CD4-positive, alpha-beta T cell treated with Interleukin-4 for 1 hour (primary cell): ENCODE measurements at regions not wholly inside any gene's neighbourhood (a gene's known extent, or its start where the extent isn't known, plus 50 kb on each side); places are given as distances from the start of the nearest gene placed in this dataset.

ENCODE experiments used
- DNase-seq, 2 donors: peaks; one replicate each; pipeline ENCODE4 v3.0.0-alpha.2; 2020 to 2022

DNA sequence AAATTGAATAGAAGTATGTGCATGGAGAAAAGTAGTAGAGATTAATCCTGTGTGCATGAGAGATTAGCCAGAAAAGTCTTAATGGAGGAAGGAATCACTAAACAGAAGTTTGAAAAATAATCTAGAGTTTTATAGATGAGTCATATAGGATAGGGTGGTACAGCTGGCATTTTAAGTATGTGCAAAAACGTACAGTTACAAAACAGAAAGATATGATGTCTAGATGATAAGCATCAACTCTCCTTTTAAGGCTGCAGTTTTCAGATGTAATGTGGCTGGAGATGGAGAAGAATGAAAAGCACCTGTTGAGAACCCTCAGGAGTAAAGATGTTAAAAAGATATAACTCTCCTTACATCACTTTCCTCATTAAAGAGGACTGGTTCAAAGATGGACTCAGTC lies 271.3 kb downstream of the STK31 start:
- no peak for DNase-seq

DNA sequence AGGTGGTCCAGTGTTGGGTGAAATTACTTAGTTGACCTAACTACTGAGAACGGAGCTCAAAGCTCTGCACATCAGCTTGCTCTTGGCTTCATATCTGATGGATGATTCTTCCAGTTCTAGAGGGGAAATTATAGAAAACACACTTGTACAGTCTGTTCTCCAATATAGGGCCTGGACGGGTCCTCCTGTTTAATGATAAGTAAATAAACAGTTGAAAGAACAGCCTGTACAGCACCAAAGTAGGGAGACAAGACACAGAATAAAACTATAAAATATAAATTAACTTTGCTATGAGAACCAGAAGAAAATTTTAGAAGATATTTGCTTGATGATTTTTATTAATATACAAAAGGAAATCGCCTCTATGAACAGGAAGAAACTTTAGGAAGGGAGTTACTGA lies 271.7 kb downstream of the STK31 start:
- no peak for DNase-seq

- no peak for DNase-seq
Observed at GRCh38 chr7:24005517-24005916, 278.5 kb upstream of the NPY start.

DNA sequence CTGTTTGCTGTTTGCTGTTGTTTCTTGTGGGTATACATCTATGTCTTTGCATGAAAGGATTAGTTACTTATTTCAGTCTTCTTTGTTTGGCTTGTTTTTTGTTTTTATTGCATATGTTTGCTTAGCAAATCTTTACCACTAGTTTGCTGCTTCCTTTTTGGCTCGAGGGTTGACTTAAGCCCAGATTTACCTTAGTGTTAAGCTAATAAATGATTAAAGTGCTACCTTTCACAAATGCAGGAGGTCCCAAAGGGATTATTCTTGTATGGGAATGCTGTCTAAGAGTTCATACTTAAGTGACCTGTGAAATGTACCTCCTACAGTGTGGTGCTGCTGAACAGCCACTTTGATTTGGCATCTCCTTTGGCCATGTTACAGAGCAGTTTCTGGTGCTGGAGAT lies 273.5 kb upstream of the NPY start:
- no peak for DNase-seq

DNA sequence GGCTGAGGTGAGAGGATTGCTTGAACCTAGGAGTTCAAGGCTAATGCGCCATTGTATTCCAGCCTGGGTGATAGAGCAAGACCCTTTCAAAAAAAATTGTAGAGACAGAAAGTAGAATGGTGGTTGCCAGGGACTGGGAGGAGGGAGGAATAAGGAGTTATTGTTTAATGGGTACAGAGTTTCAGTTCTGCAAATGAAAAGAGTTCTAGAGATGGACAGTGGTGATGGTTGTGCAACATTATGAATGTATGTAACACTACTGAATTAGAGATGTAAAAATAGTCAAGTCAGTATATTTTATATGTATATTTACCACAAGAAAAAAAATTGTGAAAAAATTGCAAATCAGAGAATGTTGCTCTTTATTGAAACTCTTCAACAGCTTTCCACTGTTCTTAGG lies 266.5 kb upstream of the NPY start:
- DNase-seq, result no peak

- no peak for DNase-seq
Observed at GRCh38 chr7:24018331-24018730, 265.7 kb upstream of the NPY start.

DNA sequence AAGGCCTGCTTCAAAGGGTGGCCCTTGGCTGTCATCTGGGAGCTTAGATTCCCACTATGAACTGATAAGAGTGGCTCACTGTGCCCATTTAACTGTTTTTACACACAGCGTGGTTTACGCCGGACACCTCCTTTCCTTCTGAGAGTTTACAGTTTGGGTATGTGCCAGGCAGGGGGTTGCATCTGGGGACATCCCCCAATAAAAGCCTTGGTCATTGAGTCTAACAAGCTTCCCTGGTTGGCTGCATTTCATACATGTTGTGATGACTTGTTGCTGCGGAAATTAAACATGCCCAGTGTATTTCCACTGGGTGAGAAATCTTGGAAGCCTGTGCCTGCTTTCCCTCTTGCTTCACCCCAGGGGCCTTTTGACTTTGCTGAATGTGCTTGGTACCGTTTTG lies 264.1 kb upstream of the NPY start:
- no peak for DNase-seq

GRCh38 chr7:24024276-24025068 lies 259.5 kb upstream of the NPY start:
- DNase-seq, result no peak

DNA sequence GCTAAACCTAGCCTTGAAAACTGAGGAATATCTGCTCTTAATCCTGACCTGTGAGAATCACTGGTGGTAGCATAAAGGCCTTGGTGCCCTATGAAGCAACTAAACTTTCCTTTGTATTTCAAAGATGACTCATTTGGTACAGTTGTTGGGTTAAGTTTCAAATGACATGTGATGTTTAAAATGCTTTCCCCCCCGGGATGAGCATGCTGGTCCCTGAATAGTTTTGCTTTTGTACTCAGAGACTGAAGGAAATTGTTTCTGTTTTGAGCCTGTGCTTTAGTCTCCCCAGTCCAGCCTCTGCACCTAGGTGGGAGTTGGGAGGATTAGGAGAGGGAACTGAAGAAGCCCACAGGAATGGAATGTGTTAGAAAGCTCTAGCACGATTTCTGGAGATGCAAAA lies 258.9 kb upstream of the NPY start:
- DNase-seq, result no peak

DNA sequence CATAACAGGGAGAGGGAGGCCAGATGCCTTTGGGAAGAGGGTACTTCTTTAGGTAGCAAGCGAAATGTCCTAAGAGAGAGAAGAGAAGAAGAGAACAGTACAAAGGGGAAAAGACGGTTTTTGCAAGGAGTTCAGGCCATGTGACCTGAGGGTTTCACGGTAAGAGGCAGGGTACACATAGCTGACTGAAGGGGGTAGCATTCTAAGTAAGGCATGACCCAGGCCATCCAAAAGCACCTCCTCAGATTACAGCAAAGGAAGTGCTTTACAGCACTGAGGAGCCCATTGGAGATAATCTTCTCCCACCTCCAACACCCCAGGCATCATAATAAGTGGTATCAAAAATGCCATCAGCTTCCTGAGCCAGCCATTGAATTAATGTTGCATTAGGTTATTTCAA lies 258.2 kb upstream of the NPY start:
- no peak for DNase-seq

GRCh38 chr7:24026351-24026750 lies 257.6 kb upstream of the NPY start:
- no peak for DNase-seq

- no peak for DNase-seq
Observed at GRCh38 chr7:24029068-24029467, 254.9 kb upstream of the NPY start.

DNA sequence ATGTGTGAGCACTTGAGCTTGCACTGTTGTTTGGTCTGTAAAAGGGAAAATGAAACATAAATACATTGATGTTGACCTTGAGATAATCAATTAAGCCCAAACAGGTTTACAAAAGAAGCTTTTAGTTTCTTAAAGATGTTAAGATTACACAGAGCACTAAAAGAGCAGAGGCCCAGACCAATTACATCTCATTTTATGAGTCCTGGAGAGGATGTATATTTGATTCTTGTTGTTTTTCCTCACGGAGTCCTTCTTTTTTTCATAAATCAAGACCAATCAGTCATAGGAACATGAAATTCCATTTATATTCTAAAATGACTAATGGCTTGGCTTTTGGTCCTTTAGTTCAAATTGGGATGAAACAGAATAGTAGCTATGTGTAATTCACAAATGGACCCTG lies 249.7 kb upstream of the NPY start:
- DNase-seq, result no peak

GRCh38 chr7:24035366-24036032 lies 248.5 kb upstream of the NPY start:
- no peak for DNase-seq

GRCh38 chr7:24036033-24036412 lies 248.0 kb upstream of the NPY start:
- no peak for DNase-seq

DNA sequence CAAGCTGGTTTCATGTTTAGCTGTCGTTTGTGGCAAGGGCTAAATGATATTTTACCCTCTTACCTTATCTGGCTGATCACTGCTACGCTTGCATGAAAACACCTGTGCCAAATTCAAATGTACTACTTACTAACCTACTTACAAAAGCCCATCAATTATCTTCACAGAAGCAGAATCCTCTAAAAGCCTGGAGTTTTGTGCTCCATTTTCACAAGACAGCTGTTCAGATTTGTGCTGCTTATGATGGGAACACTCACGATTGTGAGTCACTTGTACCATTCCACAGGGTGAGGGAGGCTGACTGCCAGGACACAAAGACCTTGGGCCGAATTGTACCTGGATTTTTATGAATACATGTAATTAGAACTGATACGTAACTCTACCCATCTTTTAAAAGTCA lies 245.0 kb upstream of the NPY start:
- no peak for DNase-seq

DNA sequence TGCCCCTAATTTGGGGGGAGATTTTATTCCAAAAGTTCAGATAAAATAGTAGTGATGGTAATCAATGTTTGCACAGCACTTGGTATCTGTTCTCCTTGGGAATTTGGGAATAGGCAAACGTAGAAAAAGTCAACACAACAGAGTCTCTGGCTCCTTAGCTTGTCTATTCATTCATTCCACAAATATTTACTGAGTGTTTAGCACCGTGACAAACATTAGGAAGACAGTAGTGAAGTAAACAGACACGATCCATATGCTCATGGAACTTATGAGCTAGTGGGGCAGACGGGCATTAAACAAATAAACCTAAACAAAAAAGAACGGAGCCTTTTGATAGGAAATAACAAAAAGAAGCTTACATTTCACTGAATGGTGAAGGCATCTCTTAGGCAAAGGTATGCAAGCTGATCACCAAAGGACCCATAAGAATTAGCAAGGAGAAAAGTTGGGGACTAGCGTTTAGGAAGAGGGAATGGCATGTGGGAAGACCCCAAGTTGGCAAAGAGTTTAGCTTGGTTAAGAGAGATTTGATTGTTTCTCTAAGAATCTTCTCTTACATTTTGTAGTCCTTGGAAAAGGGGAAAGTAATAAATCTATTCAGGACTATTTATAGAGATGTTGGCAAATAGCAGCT lies 243.9 kb upstream of the NPY start:
- no peak for DNase-seq

DNA sequence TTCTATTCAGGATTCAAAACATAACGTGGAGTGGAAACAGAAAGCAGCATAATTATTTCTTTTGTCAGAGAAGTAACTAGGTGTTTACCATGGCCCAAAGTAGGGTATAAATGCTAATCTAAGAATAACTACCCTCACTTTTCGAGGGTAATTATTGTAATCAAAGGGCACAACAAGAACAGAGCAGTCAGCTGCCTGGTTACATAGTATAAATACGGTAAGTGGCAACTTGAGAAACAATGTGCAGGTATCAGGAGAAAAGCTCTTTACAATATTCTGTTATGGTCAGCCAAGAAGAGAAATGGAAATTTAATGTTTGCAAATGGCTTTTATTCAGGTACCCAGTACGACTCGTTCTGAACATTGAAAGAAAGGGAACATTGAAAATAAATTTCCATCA lies 242.0 kb upstream of the NPY start:
- no peak for DNase-seq

GRCh38 chr7:24049296-24049695 lies 234.7 kb upstream of the NPY start:
- DNase-seq, result no peak

DNA sequence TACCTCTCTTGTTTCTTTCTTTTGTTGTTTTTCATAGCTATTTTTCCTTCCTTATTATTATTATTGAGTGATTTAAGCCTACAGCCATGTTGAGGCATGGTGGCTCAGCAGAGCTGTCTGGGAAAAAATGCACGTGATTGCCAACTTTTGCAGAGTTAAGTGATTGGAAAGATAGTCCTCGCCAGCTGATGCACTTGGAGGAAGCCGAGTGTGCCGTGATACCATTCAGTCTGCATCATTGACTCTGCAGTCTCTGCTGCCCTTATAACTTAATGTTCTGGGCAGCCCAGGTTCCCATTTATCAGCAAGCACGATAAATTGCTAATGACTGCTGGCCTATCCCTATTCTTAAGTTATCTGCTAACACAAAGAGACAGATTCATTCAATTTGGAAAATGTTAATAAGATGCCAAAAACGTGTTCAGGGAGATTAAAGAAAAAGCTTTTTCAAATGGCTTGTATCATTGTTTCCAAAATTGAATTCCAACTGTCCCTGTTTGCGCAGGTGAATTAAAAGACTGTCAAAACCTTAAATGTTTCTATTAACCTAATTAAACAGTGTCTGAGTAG lies 232.9 kb upstream of the NPY start:
- no peak for DNase-seq

GRCh38 chr7:24051651-24052050 lies 232.3 kb upstream of the NPY start:
- no peak for DNase-seq

DNA sequence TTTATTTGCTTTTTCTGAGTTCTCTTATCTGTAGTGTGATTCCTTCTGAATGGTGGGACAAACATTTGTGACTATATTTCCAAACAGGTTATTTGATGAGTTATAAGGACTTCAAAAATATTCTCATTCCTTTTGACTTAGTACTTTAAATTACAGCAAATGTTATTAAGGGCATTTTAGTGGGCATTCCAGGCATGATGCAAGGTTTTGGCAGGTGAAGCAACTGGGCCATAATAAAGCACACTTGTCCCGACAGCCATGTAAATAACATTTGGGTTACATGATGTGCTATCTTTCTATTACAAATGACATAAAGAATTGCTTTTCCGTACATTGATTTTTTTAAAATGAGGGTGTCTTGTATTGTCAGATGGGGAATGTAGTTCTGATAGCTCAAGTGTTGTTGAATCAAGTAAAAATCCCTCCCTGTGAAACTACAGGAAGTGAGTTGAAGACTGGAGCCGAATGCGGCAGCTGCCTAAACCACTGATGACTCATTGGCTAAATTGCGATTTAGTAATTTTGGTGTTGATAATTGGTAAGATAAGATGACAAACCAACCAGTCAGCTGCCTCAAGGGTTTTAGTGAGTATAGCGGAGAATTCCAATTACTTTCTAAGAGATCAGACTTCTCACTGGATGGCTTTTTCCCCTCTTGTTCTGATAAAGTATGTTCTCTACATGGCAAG lies 231.3 kb upstream of the NPY start:
- peak in 1 of 2 donors; percentile 4 for DNase-seq

GRCh38 chr7:24054236-24054635 lies 229.8 kb upstream of the NPY start:
- DNase-seq, result no peak
